ENCODE measurements at regions not wholly inside any gene's neighbourhood (a gene's known extent, or its start where the extent isn't known, plus 50 kb on each side); places are given as distances from the start of the nearest gene placed in this dataset.

DNA sequence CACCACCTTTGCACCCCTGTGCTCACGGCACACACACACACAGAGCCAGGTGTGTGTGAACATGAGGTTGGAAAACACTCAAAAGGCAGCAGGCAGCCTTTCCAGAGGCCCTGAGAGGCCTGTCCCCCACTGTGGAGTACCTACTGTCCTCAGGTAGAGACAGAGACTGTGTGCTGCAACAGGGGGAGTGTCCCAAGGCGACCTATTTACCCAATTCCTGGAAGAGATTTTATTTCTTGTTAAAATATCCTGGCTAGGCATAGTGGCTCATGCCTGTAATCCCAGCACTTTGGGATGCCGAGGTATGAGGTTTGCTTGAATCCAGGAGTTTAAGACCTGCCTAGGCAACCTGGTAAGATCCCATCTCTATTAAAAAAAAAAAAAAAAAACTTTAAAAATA is 108.5 kb downstream of the COPRS start:
- TF ChIP-seq, protein P1, sequence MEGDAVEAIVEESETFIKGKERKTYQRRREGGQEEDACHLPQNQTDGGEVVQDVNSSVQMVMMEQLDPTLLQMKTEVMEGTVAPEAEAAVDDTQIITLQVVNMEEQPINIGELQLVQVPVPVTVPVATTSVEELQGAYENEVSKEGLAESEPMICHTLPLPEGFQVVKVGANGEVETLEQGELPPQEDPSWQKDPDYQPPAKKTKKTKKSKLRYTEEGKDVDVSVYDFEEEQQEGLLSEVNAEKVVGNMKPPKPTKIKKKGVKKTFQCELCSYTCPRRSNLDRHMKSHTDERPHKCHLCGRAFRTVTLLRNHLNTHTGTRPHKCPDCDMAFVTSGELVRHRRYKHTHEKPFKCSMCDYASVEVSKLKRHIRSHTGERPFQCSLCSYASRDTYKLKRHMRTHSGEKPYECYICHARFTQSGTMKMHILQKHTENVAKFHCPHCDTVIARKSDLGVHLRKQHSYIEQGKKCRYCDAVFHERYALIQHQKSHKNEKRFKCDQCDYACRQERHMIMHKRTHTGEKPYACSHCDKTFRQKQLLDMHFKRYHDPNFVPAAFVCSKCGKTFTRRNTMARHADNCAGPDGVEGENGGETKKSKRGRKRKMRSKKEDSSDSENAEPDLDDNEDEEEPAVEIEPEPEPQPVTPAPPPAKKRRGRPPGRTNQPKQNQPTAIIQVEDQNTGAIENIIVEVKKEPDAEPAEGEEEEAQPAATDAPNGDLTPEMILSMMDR (IDR thresholded peaks at IDR 0.05), result no peak
- no peak for TF ChIP-seq POLR2A (IDR thresholded peaks at IDR 0.05)
